ENCODE measurements at regions not wholly inside any gene's neighbourhood (a gene's known extent, or its start where the extent isn't known, plus 50 kb on each side); places are given as distances from the start of the nearest gene placed in this dataset.

DNA sequence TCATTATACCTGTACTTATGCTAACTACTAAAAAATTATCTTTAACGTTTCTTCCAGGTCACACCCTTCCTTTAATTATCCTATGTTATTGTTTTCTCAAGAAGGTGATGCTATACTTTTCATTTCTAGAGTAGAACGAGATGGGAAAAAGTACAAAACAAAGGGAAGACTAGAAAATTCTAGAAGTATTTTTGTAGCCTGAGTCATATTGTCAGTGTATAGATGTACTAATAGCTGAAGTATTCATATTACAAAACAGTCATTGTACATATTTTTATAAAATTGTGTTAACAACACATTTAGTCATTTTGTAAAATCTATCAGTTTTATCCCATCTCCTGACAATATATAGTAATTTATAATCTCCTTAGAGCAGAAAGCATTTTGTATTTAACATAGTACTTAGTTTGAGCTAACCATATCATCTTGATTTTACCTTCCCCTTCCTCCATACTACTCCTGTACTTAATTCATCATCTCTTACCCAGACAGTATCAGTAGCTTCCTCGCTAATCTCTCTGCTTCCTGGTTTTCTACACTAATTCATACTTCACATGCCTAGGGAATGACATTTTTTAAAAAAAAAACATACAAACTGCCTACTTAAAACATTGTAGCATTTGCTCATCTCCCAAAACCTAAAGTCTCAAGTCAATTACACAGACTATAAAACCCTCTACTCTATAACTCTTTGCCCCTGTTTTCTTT, 920.9 kb downstream of the RPS29 start:
- no peak for TF ChIP-seq ZFX (IDR thresholded peaks at IDR 0.05)
- TF ChIP-seq, protein P1, sequence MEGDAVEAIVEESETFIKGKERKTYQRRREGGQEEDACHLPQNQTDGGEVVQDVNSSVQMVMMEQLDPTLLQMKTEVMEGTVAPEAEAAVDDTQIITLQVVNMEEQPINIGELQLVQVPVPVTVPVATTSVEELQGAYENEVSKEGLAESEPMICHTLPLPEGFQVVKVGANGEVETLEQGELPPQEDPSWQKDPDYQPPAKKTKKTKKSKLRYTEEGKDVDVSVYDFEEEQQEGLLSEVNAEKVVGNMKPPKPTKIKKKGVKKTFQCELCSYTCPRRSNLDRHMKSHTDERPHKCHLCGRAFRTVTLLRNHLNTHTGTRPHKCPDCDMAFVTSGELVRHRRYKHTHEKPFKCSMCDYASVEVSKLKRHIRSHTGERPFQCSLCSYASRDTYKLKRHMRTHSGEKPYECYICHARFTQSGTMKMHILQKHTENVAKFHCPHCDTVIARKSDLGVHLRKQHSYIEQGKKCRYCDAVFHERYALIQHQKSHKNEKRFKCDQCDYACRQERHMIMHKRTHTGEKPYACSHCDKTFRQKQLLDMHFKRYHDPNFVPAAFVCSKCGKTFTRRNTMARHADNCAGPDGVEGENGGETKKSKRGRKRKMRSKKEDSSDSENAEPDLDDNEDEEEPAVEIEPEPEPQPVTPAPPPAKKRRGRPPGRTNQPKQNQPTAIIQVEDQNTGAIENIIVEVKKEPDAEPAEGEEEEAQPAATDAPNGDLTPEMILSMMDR (conservative IDR thresholded peaks at IDR 0.05) = no peak
- no peak overlapping the region for H3K27ac ChIP-seq

DNA sequence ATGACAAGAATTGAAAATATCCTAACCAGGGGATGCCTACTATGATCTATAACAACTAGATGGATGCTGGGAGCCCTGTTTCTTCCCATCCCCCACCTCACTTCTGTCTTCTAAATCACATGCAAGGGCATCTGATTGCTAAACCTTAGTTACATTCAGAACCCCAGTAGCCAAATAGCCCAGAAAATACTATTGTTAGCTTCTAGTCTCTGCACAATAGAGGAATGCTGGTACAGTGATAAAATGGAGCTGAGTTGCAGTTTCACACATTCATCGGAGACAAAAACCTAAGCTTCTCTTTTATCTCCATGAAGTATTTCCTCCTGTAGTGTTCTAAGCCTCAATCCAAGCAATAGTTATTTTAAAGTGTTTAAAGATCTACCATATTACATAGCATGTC, 942.9 kb downstream of the RPS29 start:
- H3K27ac ChIP-seq = no peak overlapping the region
- no peak for TF ChIP-seq ZFX (IDR thresholded peaks at IDR 0.05)
- TF ChIP-seq, protein P1 (conservative IDR thresholded peaks at IDR 0.05) = no peak

GRCh38 chr14:48628870-48629269, 953.5 kb upstream of the MDGA2 start:
- TF ChIP-seq ZFX (IDR thresholded peaks at IDR 0.05) = no peak
- TF ChIP-seq, protein P1 (conservative IDR thresholded peaks at IDR 0.05) = no peak
- no peak overlapping the region for H3K27ac ChIP-seq

- no peak overlapping the region for H3K27ac ChIP-seq
- TF ChIP-seq ZFX (IDR thresholded peaks at IDR 0.05) = no peak
- TF ChIP-seq, protein P1 (conservative IDR thresholded peaks at IDR 0.05) = no peak
Observed at GRCh38 chr14:48622980-48623379, 947.6 kb upstream of the MDGA2 start.

GRCh38 chr14:48618057-48618456, 942.7 kb upstream of the MDGA2 start:
- TF ChIP-seq, protein P1 (conservative IDR thresholded peaks at IDR 0.05) = no peak
- TF ChIP-seq ZFX (IDR thresholded peaks at IDR 0.05) = no peak
- no peak overlapping the region for H3K27ac ChIP-seq

DNA sequence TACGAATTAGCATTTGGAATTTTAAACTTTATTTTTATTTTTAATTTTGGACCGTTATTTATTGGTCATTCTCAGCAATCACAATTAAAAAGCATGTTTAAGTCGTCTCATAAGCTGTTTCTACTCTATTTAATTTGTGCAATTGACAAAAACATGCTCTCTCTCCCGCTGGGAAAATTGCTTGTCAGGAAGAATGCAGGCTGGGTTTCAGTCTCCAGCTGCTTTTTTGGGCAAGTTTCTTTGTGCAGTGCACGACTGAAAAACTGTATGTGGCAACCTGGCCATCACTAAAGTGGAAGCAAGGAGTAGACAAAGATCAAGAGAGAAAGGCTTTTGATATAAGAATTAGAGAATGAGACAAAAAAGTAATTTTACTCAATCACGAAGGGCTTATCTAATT, 941.5 kb upstream of the MDGA2 start:
- no peak for TF ChIP-seq ZFX (IDR thresholded peaks at IDR 0.05)
- TF ChIP-seq, protein P1 (conservative IDR thresholded peaks at IDR 0.05) = no peak
- no peak overlapping the region for H3K27ac ChIP-seq

GRCh38 chr14:48615618-48616017, 940.2 kb upstream of the MDGA2 start:
- TF ChIP-seq, protein P1 (conservative IDR thresholded peaks at IDR 0.05) = no peak
- TF ChIP-seq ZFX (IDR thresholded peaks at IDR 0.05) = no peak
- no peak overlapping the region for H3K27ac ChIP-seq

Measured in C4-2B (cell line).